Muscle layer of duodenum (tissue), 2 donors: ENCODE measurements at regions not wholly inside any gene's neighbourhood (a gene's known extent, or its start where the extent isn't known, plus 50 kb on each side); places are given as distances from the start of the nearest gene placed in this dataset.
"Not testable (repeated sequence)": the region's sequence is repeated elsewhere in the genome, so short reads cannot be mapped to it uniquely, and the experiment has no call there.

Source experiments
- H3K27ac ChIP-seq: one replicate; pipeline ENCODE4 v1.7.0; 2013; ENCODE audit warnings: mild to moderate bottlenecking, low read length
- H3K27me3 ChIP-seq: one replicate; pipeline ENCODE4 v1.7.0; 2013; ENCODE audit warnings: low read depth, mild to moderate bottlenecking, control low read depth, low read length
- H3K36me3 ChIP-seq, 2 donors: one replicate each; pipeline ENCODE4 v1.7.0; 2013; ENCODE audit warnings: low read length in 2 of 2, control low read depth in 1 of 2, mild to moderate bottlenecking in 1 of 2; ENCODE audit not compliant: insufficient read depth in 2 of 2, control insufficient read depth in 1 of 2
- H3K4me1 ChIP-seq, 2 donors: one replicate each; pipeline ENCODE4 v1.7.0; 2013; ENCODE audit warnings: low read length in 2 of 2, mild to moderate bottlenecking in 2 of 2, control low read depth in 1 of 2, moderate library complexity in 1 of 2; ENCODE audit not compliant: insufficient read depth in 2 of 2, control insufficient read depth in 1 of 2
- H3K4me3 ChIP-seq, 2 donors: one replicate each; pipeline ENCODE4 v1.7.0; 2013; ENCODE audit warnings: low read length in 2 of 2, low read depth in 1 of 2, mild to moderate bottlenecking in 1 of 2
- H3K9me3 ChIP-seq, 2 donors: one replicate each; pipeline ENCODE4 v1.7.0; 2013; ENCODE audit warnings: low read length in 2 of 2, control low read depth in 1 of 2, mild to moderate bottlenecking in 1 of 2; ENCODE audit not compliant: control insufficient read depth in 1 of 2
- donor health status: healthy.

DNA sequence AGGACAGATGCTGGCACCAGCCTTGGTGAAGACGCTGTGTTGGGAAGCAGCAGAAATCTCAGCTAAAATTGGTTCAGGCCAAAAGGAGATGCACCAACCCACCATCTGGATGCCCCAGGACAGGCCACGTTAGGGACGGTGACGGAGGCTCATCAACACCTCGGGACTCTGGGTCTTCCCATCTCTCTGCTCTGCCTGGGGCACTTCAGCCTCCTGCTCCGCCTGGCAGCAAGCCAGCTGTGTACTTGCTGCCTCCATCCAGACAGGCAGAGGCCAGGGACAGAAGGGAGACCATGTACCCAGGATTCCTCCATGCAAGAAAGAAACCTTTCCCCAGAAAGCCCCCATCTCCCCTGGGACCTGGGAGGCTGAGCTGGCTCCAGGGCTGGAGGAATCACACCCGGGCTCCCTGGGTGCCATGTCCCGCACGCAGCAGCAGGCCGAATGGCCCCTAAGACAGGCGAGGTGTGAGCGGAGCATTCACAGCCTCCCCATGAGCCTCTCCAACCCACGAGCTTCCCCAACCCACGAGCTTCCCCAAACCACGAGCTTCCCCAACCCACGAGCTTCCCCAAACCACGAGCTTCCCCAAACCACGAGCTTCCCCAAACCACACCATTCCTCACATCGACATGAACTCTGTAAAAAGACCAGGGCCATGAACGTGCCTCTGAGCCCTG lies 274.5 kb downstream of the C16orf95 start:
- no peaks in the 10 kb centered on the region for H3K9me3 ChIP-seq
- H3K4me1 ChIP-seq, result peaks cover 0 to 9% of the 10 kb centered on the region in 2 donors
- H3K27ac ChIP-seq, result no peak overlapping the region
- H3K27me3 ChIP-seq, result no peaks in the 10 kb centered on the region
- no peak overlapping the region for H3K4me3 ChIP-seq
- H3K36me3 ChIP-seq, result no peaks in the 10 kb centered on the region

DNA sequence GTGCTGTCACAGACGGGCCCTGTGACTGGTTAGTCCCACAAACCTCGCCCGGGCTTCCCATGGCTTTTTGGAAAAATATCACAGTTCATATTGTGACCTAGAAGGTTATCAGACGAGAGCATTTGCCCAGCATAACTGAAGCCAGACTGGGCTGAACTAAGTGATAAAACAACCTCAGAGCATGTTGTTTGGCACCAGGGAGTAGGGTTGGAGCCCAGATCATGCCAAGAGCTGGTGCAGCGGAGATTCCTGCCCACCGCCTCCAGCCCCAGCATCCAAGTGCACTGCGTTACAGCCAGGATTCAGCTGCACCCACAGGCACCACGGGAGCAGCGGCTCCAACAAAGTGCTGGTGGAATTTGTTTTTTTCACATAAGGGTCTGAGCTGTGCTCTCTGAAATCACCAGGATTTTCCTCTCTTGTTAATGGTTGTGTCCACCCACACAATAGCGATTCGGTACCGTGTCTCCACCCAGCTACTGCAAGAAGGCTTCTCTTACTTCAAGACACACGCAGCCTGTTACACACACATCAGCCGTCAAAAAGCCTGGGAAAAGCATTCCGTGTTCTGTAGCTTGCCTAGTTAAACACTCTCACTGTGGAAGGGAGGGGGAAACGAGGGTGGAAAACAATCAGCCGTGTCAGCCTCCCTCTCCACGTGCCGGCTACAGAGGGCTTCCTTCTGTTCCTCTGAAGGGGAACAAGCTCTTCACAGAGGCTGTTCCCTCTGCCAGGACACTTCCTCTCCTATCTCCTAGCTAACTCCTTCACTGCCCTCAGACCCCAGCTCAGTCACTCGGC lies 273.8 kb downstream of the C16orf95 start:
- H3K27me3 ChIP-seq, result no peaks in the 10 kb centered on the region
- H3K4me3 ChIP-seq, result no peak overlapping the region
- no peaks in the 10 kb centered on the region for H3K9me3 ChIP-seq
- peaks cover 0 to 9% of the 10 kb centered on the region in 2 donors for H3K4me1 ChIP-seq
- no peak overlapping the region for H3K27ac ChIP-seq
- H3K36me3 ChIP-seq, result no peaks in the 10 kb centered on the region

GRCh38 chr16:87044032-87044382 lies 273.2 kb downstream of the C16orf95 start:
- H3K27me3 ChIP-seq, result no peaks in the 10 kb centered on the region

GRCh38 chr16:87044829-87045228 lies 272.4 kb downstream of the C16orf95 start:
- Histone ChIP-seq H3K27ac (no peak overlapping the region), H3K9me3 (no peaks in the 10 kb centered on the region), H3K36me3 (no peaks in the 10 kb centered on the region), H3K27me3 (no peaks in the 10 kb centered on the region), H3K4me1 (peaks cover 0 to 9% of the 10 kb centered on the region in 2 donors), H3K4me3 (no peak overlapping the region)

More at GRCh38 chr16:87044032-87044382, 273.2 kb downstream of the C16orf95 start:
- H3K36me3 ChIP-seq, result no peaks in the 10 kb centered on the region
- no peaks in the 10 kb centered on the region for H3K9me3 ChIP-seq
- H3K4me3 ChIP-seq, result no peak overlapping the region
- H3K4me1 ChIP-seq, result peaks cover 0 to 9% of the 10 kb centered on the region in 2 donors
- no peak overlapping the region for H3K27ac ChIP-seq

GRCh38 chr16:87045466-87046216 lies 271.6 kb downstream of the C16orf95 start:
- Histone ChIP-seq H3K27ac (no peak overlapping the region), H3K4me1 (peaks cover 0 to 9% of the 10 kb centered on the region in 2 donors), H3K36me3 (no peaks in the 10 kb centered on the region), H3K4me3 (no peak overlapping the region), H3K9me3 (no peaks in the 10 kb centered on the region), H3K27me3 (no peaks in the 10 kb centered on the region)

- H3K36me3 ChIP-seq, result no peaks in the 10 kb centered on the region
- H3K9me3 ChIP-seq, result no peaks in the 10 kb centered on the region
- no peak overlapping the region for H3K27ac ChIP-seq
- peaks cover 0 to 9% of the 10 kb centered on the region in 2 donors for H3K4me1 ChIP-seq
- no peak overlapping the region for H3K4me3 ChIP-seq
- no peaks in the 10 kb centered on the region for H3K27me3 ChIP-seq
Observed at GRCh38 chr16:87046235-87046634, 271.0 kb downstream of the C16orf95 start.

DNA sequence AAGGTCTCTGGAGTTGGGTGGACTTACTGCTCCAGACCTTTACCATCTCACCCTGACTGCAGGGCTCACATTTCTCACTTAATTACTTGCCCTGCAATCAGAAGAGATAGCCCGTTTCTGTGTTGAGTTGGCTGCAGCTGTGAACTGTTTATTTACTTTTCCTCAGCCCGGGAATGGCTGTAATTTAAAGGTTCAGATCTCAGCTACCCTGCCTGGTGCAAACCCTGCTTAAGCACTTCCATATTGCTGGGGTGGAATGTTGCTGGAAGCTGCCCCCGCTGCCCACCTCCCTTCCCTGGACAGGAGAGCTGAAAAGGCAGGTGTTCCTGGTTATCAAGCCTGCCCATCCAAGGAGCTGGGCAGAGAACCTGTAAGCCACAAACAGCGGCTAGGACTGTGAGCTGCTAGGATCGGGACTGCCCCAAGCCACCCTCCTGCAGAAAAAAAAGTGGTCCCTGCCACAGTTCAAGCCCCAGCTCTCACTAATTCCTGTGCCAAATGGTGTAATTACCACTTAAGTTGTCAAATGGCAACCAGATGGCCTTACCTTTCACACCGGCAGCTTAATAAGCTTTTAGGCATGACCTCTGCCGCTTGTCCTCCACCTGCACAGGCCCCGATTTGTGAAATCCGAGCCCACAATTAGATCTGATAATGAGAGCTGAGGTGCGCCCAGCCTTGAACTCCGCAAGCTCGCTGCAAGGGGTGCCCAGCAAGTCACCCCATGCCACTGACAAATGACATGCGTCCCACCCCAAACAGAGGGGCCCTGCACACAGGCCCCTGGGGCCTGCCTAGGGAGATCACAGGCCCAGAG lies 269.8 kb downstream of the C16orf95 start:
- H3K4me3 ChIP-seq, result no peak overlapping the region
- H3K27me3 ChIP-seq, result no peaks in the 10 kb centered on the region
- H3K36me3 ChIP-seq, result no peaks in the 10 kb centered on the region
- H3K9me3 ChIP-seq, result no peaks in the 10 kb centered on the region
- peaks cover 0 to 9% of the 10 kb centered on the region in 2 donors for H3K4me1 ChIP-seq
- H3K27ac ChIP-seq, result no peak overlapping the region

DNA sequence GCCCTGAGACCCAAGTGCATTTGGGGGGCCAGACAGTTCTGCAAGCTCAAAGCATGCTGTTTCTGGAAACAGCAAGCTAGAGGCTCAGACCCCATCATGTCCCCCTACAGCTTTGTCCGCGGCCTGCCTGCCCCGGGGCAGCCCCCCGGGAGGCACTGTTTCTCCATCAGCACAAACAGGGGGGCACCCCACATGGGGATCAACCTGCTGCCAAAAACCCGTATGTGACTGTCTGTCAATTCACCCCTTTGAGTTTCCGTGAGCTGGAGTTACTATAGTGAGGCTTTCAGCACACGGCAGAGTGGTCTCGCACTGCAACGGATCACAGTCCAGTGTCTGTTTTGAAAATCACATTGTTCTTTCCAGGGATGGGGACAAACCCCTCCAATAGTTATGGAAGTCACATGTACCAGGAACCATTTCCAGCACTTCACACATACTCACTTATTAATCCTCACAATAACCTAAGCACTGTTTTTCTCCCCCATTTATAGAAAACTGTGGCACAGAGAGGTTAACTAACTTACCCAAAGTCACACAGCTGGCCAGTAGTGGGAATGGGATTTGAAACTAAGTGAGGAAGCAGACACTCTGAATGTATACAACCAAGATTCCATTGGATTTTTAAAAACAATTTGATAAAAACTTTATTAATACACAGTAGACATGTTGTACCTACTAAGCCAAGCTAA lies 269.0 kb downstream of the C16orf95 start:
- Histone ChIP-seq H3K27me3 (no peaks in the 10 kb centered on the region), H3K4me3 (no peak overlapping the region), H3K27ac (no peak overlapping the region), H3K4me1 (peaks cover 0 to 6% of the 10 kb centered on the region in 2 donors), H3K9me3 (no peaks in the 10 kb centered on the region), H3K36me3 (no peaks in the 10 kb centered on the region)

DNA sequence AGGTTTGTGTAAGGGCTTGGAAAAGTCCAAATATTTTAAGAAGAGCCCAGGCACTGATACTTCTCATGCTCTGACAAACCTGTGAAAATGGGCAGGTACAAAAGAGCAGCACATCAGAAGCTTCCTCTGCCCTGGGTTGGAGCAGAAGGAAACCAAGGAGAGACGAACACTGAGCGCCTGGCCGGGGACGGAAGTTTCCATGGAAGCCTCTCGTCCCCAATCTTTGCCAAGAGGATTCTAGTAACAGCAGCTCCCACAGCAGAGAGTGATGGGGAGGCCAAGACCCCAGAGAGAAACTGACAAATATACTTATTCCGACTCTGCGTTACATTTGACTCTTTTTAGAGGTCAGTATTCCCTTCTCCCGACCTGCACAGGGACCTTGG lies 268.5 kb downstream of the C16orf95 start:
- H3K36me3 ChIP-seq, result no peaks in the 10 kb centered on the region
- H3K27ac ChIP-seq, result no peak overlapping the region
- H3K27me3 ChIP-seq, result no peaks in the 10 kb centered on the region
- H3K9me3 ChIP-seq, result no peaks in the 10 kb centered on the region
- H3K4me3 ChIP-seq, result no peak overlapping the region
- peaks cover 0 to under 1% of the 10 kb centered on the region in 2 donors for H3K4me1 ChIP-seq

DNA sequence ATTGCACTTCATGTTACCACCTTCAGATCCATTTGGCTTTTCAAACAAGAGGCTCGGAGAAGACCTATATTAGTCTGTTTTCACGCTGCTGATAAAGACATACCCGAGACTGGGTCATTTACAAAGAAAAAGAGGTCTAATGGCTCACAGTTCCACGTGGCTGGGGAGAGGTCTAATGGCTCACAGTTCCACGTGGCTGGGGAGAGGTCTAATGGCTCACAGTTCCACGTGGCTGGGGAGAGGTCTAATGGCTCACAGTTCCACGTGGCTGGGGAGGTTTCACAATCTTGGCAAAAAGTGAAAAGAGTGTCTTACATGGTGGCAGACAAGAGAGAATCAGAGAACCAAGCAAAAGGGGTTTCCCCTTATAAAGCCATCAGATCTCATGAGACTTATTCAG lies 268.0 kb downstream of the C16orf95 start:
- not testable (repeated sequence) for H3K9me3 ChIP-seq, H3K27ac ChIP-seq, H3K4me1 ChIP-seq, H3K27me3 ChIP-seq, H3K4me3 ChIP-seq, H3K36me3 ChIP-seq
